ENCODE measurements at regions not wholly inside any gene's neighbourhood (a gene's known extent, or its start where the extent isn't known, plus 50 kb on each side); places are given as distances from the start of the nearest gene placed in this dataset.
A peak's percentile ranks its signal among the peaks of the same experiment; 100 is the strongest.

- Mint-ChIP-seq H3K9me3 (peaks cover 14% of the 10 kb centered on the region), H3K27ac (peak overlapping the region in 1 of 3 experiments; percentile 76), H3K27me3 (ENCODE audit: low read depth) (no peaks in the 10 kb centered on the region), H3K4me1 (peaks cover 15% of the 10 kb centered on the region), H3K4me3 (no peak overlapping the region), H3K36me3 (ENCODE audit: low read depth) (no peaks in the 10 kb centered on the region)
- no peak for TF ChIP-seq CTCF (IDR thresholded peaks at IDR 0.05; ENCODE audit: unreplicated experiment in 3 of 3)
Measured at GRCh38 chr3:8387571-8387970, 114.1 kb upstream of the LMCD1 start.

- H3K27me3 Mint-ChIP-seq (ENCODE audit: low read depth) = no peaks in the 10 kb centered on the region
- H3K27ac Mint-ChIP-seq = no peak overlapping the region
- no peak overlapping the region for H3K4me3 Mint-ChIP-seq
- no peaks in the 10 kb centered on the region for H3K4me1 Mint-ChIP-seq
- peaks cover 13% of the 10 kb centered on the region for H3K9me3 Mint-ChIP-seq
- no peak for TF ChIP-seq CTCF (IDR thresholded peaks at IDR 0.05; ENCODE audit: unreplicated experiment in 3 of 3)
- H3K36me3 Mint-ChIP-seq (ENCODE audit: low read depth) = no peaks in the 10 kb centered on the region
Measured at GRCh38 chr3:8399686-8400085, 101.9 kb upstream of the LMCD1 start.

GRCh38 chr3:8400911-8401310, 100.7 kb upstream of the LMCD1 start:
- no peaks in the 10 kb centered on the region for H3K27me3 Mint-ChIP-seq (ENCODE audit: low read depth)
- H3K4me3 Mint-ChIP-seq = no peak overlapping the region
- no peaks in the 10 kb centered on the region for H3K36me3 Mint-ChIP-seq (ENCODE audit: low read depth)
- no peak for TF ChIP-seq CTCF (IDR thresholded peaks at IDR 0.05; ENCODE audit: unreplicated experiment in 3 of 3)
- H3K9me3 Mint-ChIP-seq = peaks cover 20% of the 10 kb centered on the region
- no peaks in the 10 kb centered on the region for H3K4me1 Mint-ChIP-seq
- H3K27ac Mint-ChIP-seq = no peak overlapping the region

GRCh38 chr3:8403996-8404395, 97.6 kb upstream of the LMCD1 start:
- H3K4me3 Mint-ChIP-seq = no peak overlapping the region
- H3K27me3 Mint-ChIP-seq (ENCODE audit: low read depth) = no peaks in the 10 kb centered on the region
- no peak overlapping the region for H3K27ac Mint-ChIP-seq

GRCh38 chr3:8405144-8405543, 96.5 kb upstream of the LMCD1 start:
- Mint-ChIP-seq H3K27me3 (ENCODE audit: low read depth) (no peaks in the 10 kb centered on the region), H3K27ac (no peak overlapping the region), H3K4me1 (no peaks in the 10 kb centered on the region), H3K36me3 (ENCODE audit: low read depth) (no peaks in the 10 kb centered on the region), H3K4me3 (no peak overlapping the region), H3K9me3 (peaks cover 31% of the 10 kb centered on the region)
- no peak for TF ChIP-seq CTCF (IDR thresholded peaks at IDR 0.05; ENCODE audit: unreplicated experiment in 3 of 3)

More at GRCh38 chr3:8403996-8404395, 97.6 kb upstream of the LMCD1 start:
- no peak for TF ChIP-seq CTCF (IDR thresholded peaks at IDR 0.05; ENCODE audit: unreplicated experiment in 3 of 3)
- H3K4me1 Mint-ChIP-seq = no peaks in the 10 kb centered on the region
- H3K36me3 Mint-ChIP-seq (ENCODE audit: low read depth) = no peaks in the 10 kb centered on the region
- H3K9me3 Mint-ChIP-seq = peaks cover 31% of the 10 kb centered on the region

- H3K27me3 Mint-ChIP-seq (ENCODE audit: low read depth) = no peaks in the 10 kb centered on the region
- peaks cover 31% of the 10 kb centered on the region for H3K9me3 Mint-ChIP-seq
- TF ChIP-seq CTCF (IDR thresholded peaks at IDR 0.05; ENCODE audit: unreplicated experiment in 3 of 3) = no peak
- H3K4me1 Mint-ChIP-seq = no peaks in the 10 kb centered on the region
- no peaks in the 10 kb centered on the region for H3K36me3 Mint-ChIP-seq (ENCODE audit: low read depth)
- no peak overlapping the region for H3K27ac Mint-ChIP-seq
- H3K4me3 Mint-ChIP-seq = no peak overlapping the region
Measured at GRCh38 chr3:8406479-8406878, 95.1 kb upstream of the LMCD1 start.

All from nephron (organoid).